H1 (cell line): ENCODE measurements at regions not wholly inside any gene's neighbourhood (a gene's known extent, or its start where the extent isn't known, plus 50 kb on each side); places are given as distances from the start of the nearest gene placed in this dataset.

Experiments
- TF ChIP-seq, protein P1 (sequence below): IDR thresholded peaks from 2 replicates; pipeline ENCODE4 v1.6.1; 2012; ENCODE audit warnings: low read length, inconsistent platforms
- TF ChIP-seq, protein P2 (sequence below), 3 experiments: IDR thresholded peaks; 1 replicate in 2 of 3; 2 replicates in 1 of 3; pipeline versions ENCODE4 v1.5.1 to v1.6.1; 2011; ENCODE audit warnings: low read length in 3 of 3, mild to moderate bottlenecking in 3 of 3, inconsistent platforms in 2 of 3, low read depth in 1 of 3, moderate library complexity in 1 of 3; ENCODE audit not compliant: insufficient read depth in 1 of 3; ENCODE audit errors: control extremely low read depth in 1 of 3

DNA sequence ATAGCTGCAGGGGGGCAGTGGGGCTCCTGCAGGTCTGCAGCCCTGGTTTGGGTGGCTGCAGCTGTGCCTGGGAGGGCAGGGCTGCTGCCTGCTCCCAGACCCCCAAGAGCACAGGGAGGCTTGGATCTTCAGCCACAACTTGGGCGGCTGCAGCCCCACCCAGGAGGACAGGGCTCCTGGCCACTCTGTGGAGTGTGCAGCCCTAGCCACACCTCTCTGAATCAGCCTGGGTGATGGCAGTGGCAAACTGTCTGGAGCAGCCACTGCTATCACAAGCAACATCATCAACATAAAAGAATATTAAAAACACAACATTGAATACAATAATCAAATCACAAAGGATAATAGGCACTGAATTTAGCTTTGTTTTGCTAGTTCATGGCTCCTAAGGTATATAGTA is 164.9 kb upstream of the SLC27A6 start (continued):
- TF ChIP-seq, protein P1, sequence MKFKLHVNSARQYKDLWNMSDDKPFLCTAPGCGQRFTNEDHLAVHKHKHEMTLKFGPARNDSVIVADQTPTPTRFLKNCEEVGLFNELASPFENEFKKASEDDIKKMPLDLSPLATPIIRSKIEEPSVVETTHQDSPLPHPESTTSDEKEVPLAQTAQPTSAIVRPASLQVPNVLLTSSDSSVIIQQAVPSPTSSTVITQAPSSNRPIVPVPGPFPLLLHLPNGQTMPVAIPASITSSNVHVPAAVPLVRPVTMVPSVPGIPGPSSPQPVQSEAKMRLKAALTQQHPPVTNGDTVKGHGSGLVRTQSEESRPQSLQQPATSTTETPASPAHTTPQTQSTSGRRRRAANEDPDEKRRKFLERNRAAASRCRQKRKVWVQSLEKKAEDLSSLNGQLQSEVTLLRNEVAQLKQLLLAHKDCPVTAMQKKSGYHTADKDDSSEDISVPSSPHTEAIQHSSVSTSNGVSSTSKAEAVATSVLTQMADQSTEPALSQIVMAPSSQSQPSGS = no peak
- TF ChIP-seq, protein P2, sequence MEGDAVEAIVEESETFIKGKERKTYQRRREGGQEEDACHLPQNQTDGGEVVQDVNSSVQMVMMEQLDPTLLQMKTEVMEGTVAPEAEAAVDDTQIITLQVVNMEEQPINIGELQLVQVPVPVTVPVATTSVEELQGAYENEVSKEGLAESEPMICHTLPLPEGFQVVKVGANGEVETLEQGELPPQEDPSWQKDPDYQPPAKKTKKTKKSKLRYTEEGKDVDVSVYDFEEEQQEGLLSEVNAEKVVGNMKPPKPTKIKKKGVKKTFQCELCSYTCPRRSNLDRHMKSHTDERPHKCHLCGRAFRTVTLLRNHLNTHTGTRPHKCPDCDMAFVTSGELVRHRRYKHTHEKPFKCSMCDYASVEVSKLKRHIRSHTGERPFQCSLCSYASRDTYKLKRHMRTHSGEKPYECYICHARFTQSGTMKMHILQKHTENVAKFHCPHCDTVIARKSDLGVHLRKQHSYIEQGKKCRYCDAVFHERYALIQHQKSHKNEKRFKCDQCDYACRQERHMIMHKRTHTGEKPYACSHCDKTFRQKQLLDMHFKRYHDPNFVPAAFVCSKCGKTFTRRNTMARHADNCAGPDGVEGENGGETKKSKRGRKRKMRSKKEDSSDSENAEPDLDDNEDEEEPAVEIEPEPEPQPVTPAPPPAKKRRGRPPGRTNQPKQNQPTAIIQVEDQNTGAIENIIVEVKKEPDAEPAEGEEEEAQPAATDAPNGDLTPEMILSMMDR (IDR thresholded peaks at IDR 0.05; ENCODE audit: control extremely low read depth in 1 of 3, insufficient read depth in 1 of 3, low read depth in 1 of 3, low read length in 3 of 3) = no peak
